ENCODE measurements at regions not wholly inside any gene's neighbourhood (a gene's known extent, or its start where the extent isn't known, plus 50 kb on each side); places are given as distances from the start of the nearest gene placed in this dataset.

DNA sequence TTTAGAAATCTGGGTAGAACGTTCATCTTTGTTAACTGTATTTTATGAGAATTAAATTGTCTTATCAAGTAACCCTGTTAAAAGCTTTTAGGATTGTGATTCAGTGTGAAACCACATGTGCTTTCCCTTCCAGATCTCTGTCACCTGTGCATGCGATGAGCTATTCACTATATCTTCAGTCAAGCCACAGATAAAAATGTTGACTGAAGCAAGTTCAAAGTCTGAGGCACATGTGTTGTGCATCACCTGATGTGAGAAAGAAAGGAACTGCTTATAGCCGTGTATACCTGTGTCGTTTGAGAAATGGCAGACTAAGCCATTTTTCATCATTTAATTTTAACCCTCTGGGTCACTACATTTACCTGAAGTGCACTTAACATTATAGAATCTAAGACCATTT lies 1088.9 kb upstream of the TENM4 start:
- H3K4me3 ChIP-seq: no peak overlapping the region
- no peaks in the 10 kb centered on the region for H3K9me3 ChIP-seq (replicated peaks in 1 of 3)
- H3K4me1 ChIP-seq (replicated peaks in 1 of 2): no peaks in the 10 kb centered on the region
- WGBS, 4 donors: 80 to 84% (median 81%) methylated on average over 4 of the region's 4 CpGs
- H3K27me3 ChIP-seq: no peaks in the 10 kb centered on the region
- no peak overlapping the region for H3K27ac ChIP-seq
- no peak for DNase-seq
- intact Hi-C loops (cut with DNase I): no loop called here
- TF ChIP-seq, protein P1, sequence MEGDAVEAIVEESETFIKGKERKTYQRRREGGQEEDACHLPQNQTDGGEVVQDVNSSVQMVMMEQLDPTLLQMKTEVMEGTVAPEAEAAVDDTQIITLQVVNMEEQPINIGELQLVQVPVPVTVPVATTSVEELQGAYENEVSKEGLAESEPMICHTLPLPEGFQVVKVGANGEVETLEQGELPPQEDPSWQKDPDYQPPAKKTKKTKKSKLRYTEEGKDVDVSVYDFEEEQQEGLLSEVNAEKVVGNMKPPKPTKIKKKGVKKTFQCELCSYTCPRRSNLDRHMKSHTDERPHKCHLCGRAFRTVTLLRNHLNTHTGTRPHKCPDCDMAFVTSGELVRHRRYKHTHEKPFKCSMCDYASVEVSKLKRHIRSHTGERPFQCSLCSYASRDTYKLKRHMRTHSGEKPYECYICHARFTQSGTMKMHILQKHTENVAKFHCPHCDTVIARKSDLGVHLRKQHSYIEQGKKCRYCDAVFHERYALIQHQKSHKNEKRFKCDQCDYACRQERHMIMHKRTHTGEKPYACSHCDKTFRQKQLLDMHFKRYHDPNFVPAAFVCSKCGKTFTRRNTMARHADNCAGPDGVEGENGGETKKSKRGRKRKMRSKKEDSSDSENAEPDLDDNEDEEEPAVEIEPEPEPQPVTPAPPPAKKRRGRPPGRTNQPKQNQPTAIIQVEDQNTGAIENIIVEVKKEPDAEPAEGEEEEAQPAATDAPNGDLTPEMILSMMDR (IDR thresholded peaks at IDR 0.05): no peak
- no peak for TF ChIP-seq POLR2A (IDR thresholded peaks at IDR 0.05)
- no peaks in the 10 kb centered on the region for H3K36me3 ChIP-seq (replicated peaks in 1 of 2)

DNA sequence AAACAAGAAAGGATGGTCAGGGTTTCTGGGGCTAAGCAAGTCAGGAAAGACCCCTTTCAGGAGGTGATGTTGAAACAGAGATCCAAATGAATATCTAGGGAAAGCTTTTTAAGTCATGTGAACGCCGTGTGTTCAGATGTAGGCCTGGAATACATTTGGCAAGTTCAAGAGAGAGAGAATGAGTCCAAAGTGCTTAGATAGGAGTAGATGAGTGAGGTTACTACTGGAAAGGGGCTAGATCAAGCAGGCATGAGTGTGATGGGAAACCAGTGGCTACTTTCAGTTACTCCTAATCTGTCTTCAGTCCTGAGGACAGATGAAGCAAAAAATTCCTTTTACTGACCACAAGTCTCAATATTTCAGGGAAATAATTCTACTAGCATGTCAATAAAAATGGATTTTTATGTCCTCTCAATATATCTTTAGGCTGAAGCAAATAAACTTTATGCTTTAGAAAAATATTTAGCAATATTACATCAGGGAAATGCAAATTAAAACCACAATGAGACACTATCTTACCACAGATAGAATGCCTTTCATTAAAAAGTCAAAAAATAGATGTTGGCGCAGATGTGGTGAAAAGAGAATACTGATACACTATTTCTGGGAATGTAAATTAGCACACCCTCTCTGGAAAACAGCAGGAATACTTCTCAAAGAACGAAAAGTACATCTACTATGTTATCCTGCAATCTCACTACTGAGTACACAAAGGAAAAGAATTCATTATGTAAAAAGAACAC lies 1085.0 kb upstream of the TENM4 start:
- WGBS, 4 donors: 74 to 94% (median 78%) methylated on average over 4 of the region's 4 CpGs
- no peak for DNase-seq
- Histone ChIP-seq H3K27me3 (no peaks in the 10 kb centered on the region), H3K27ac (no peak overlapping the region), H3K4me1 (replicated peaks in 1 of 2) (no peaks in the 10 kb centered on the region), H3K36me3 (replicated peaks in 1 of 2) (no peaks in the 10 kb centered on the region), H3K9me3 (replicated peaks in 1 of 3) (no peaks in the 10 kb centered on the region), H3K4me3 (no peak overlapping the region)
- intact Hi-C loops (cut with DNase I): no loop called here
- TF ChIP-seq POLR2A (IDR thresholded peaks at IDR 0.05): no peak
- TF ChIP-seq, protein P1 (IDR thresholded peaks at IDR 0.05): no peak

GRCh38 chr11:80524349-80524748 lies 1083.5 kb upstream of the TENM4 start:
- H3K4me3 ChIP-seq: no peak overlapping the region
- H3K27me3 ChIP-seq: no peaks in the 10 kb centered on the region
- DNase-seq: no peak
- no peak overlapping the region for H3K27ac ChIP-seq
- TF ChIP-seq, protein P1 (IDR thresholded peaks at IDR 0.05): no peak
- TF ChIP-seq POLR2A (IDR thresholded peaks at IDR 0.05): no peak
- no peaks in the 10 kb centered on the region for H3K9me3 ChIP-seq (replicated peaks in 1 of 3)
- WGBS, 4 donors: 68 to 85% (median 71%) methylated on average over 4 of the region's 4 CpGs
- intact Hi-C loops (cut with DNase I): no loop called here
- H3K4me1 ChIP-seq (replicated peaks in 1 of 2): no peaks in the 10 kb centered on the region
- H3K36me3 ChIP-seq (replicated peaks in 1 of 2): no peaks in the 10 kb centered on the region

- H3K4me3 ChIP-seq: no peak overlapping the region
- H3K4me1 ChIP-seq (replicated peaks in 1 of 2): no peaks in the 10 kb centered on the region
- no peak overlapping the region for H3K27ac ChIP-seq
- H3K27me3 ChIP-seq: no peaks in the 10 kb centered on the region
- H3K36me3 ChIP-seq (replicated peaks in 1 of 2): no peaks in the 10 kb centered on the region
- TF ChIP-seq, protein P1 (IDR thresholded peaks at IDR 0.05): no peak
- TF ChIP-seq POLR2A (IDR thresholded peaks at IDR 0.05): no peak
- WGBS, 4 donors: 82 to 96% (median 95%) methylated on average over 1 of the region's 1 CpG
- intact Hi-C loops (cut with DNase I): no loop called here
- no peak for DNase-seq
- no peaks in the 10 kb centered on the region for H3K9me3 ChIP-seq (replicated peaks in 1 of 3)
These were observed 1082.2 kb upstream of the TENM4 start for GRCh38 chr11:80523057-80523456.

All from adrenal gland (tissue), 9 donors.